Liver (tissue), 7 donors: ENCODE measurements at regions not wholly inside any gene's neighbourhood (a gene's known extent, or its start where the extent isn't known, plus 50 kb on each side); places are given as distances from the start of the nearest gene placed in this dataset.

Experiments
- DNase-seq: peaks from one replicate; pipeline ENCODE4 v3.0.0-alpha.2; 2017; ENCODE audit warnings: low spot score
- H3K27ac ChIP-seq, 2 donors: one replicate each; pipeline ENCODE4 v1.7.0; 2013; ENCODE audit warnings: inconsistent platforms in 2 of 2, low read length in 2 of 2, control low read depth in 1 of 2, low read depth in 1 of 2, mild to moderate bottlenecking in 1 of 2
- H3K27me3 ChIP-seq, 4 donors: one replicate each; pipeline versions ENCODE4 v1.6.1 to v1.7.0; 2013; ENCODE audit warnings: low read length in 3 of 4, inconsistent platforms in 1 of 4, mild to moderate bottlenecking in 1 of 4, moderate library complexity in 1 of 4; ENCODE audit not compliant: control insufficient read depth in 4 of 4, insufficient read depth in 4 of 4
- H3K36me3 ChIP-seq, 4 donors: one replicate each; pipeline versions ENCODE4 v1.6.1 to v1.7.0; 2013; ENCODE audit warnings: low read length in 3 of 4, mild to moderate bottlenecking in 3 of 4, low read depth in 1 of 4, moderate library complexity in 1 of 4; ENCODE audit not compliant: control insufficient read depth in 4 of 4, insufficient read depth in 3 of 4
- H3K4me1 ChIP-seq, 4 donors: one replicate each; pipeline versions ENCODE4 v1.6.1 to v1.7.0; 2013; ENCODE audit warnings: low read length in 3 of 4, mild to moderate bottlenecking in 3 of 4, moderate library complexity in 1 of 4; ENCODE audit not compliant: control insufficient read depth in 4 of 4, insufficient read depth in 4 of 4
- H3K4me3 ChIP-seq, 3 donors: one replicate each; pipeline versions ENCODE4 v1.6.1 to v1.7.0; 2013; ENCODE audit warnings: low read length in 3 of 3, control low read depth in 1 of 3, low read depth in 1 of 3, mild to moderate bottlenecking in 1 of 3
- H3K9ac ChIP-seq, 2 donors: one replicate each; pipeline ENCODE4 v1.7.0; 2013; ENCODE audit warnings: low read length in 2 of 2, mild to moderate bottlenecking in 2 of 2, moderate library complexity in 2 of 2, control low read depth in 1 of 2, low read depth in 1 of 2
- H3K9me3 ChIP-seq, 4 donors: one replicate each; pipeline versions ENCODE4 v1.6.1 to v1.7.0; 2013; ENCODE audit warnings: low read length in 3 of 4; ENCODE audit not compliant: control insufficient read depth in 4 of 4
- ATF3 ChIP-seq: IDR thresholded peaks from 2 replicates; pipeline ENCODE4 v1.6.1; 2016; ENCODE audit warnings: antibody characterized with exemption
- EGR1 ChIP-seq, 2 donors: IDR thresholded peaks; 2 replicates each; pipeline ENCODE4 v1.6.1; 2016 to 2018; ENCODE audit warnings: antibody characterized with exemption in 2 of 2, low read depth in 2 of 2
- FOXA2 ChIP-seq: IDR thresholded peaks from 2 replicates; pipeline ENCODE4 v1.6.1; 2016; ENCODE audit warnings: antibody characterized with exemption
- GABPA ChIP-seq, 2 donors: IDR thresholded peaks in 1 of 2; conservative IDR thresholded peaks in 1 of 2; 2 replicates each; pipeline ENCODE4 v1.6.1; 2016; ENCODE audit warnings: antibody characterized with exemption in 2 of 2, mild to moderate bottlenecking in 1 of 2, moderate library complexity in 1 of 2
- HNF4A ChIP-seq, 2 donors: conservative IDR thresholded peaks; 2 replicates each; pipeline ENCODE4 v1.6.1; 2016; ENCODE audit warnings: antibody characterized with exemption in 2 of 2, mild to moderate bottlenecking in 2 of 2
- HNF4G ChIP-seq: IDR thresholded peaks from 2 replicates; pipeline ENCODE4 v1.6.1; 2016; ENCODE audit warnings: antibody characterized with exemption
- NR2F2 ChIP-seq: IDR thresholded peaks from 2 replicates; pipeline ENCODE4 v1.6.1; 2016; ENCODE audit warnings: antibody characterized with exemption
- RAD21 ChIP-seq, 2 donors: IDR thresholded peaks; 2 replicates each; pipeline ENCODE4 v1.6.1; 2016; ENCODE audit warnings: antibody characterized with exemption in 2 of 2, mild to moderate bottlenecking in 2 of 2
- SP1 ChIP-seq: IDR thresholded peaks from 2 replicates; pipeline ENCODE4 v1.6.1; 2018; ENCODE audit warnings: antibody characterized with exemption, mild to moderate bottlenecking
- TAF1 ChIP-seq: conservative IDR thresholded peaks from 2 replicates; pipeline ENCODE4 v1.6.1; 2016; ENCODE audit warnings: antibody characterized with exemption, mild to moderate bottlenecking
- YY1 ChIP-seq: IDR thresholded peaks from 2 replicates; pipeline ENCODE4 v1.6.1; 2016; ENCODE audit warnings: antibody characterized with exemption, mild to moderate bottlenecking
- WGBS: extraction: QIAGEN DNeasy Blood & Tissue Kit; methylation state at CpG from one replicate; pipeline ENCODE4 v1.1.7; 2013; 5-methylcytosine and 5-hydroxymethylcytosine counted together
- TF ChIP-seq, protein P1 (sequence below): IDR thresholded peaks from 2 replicates; pipeline ENCODE4 v1.6.1; 2016; ENCODE audit warnings: antibody characterized with exemption, mild to moderate bottlenecking
- TF ChIP-seq, protein P2 (sequence below): IDR thresholded peaks from 2 replicates; pipeline ENCODE4 v1.6.1; 2016; ENCODE audit warnings: antibody characterized with exemption
- TF ChIP-seq, protein P3 (sequence below): IDR thresholded peaks from 2 replicates; pipeline ENCODE4 v1.6.1; 2016; ENCODE audit warnings: antibody characterized with exemption
- donor health status: healthy.
- donor health status: healthy.
- donor health status: healthy.
- donor health status: healthy.

- WGBS = 78% methylated on average over 14 of the region's 14 CpGs
- H3K9ac ChIP-seq = no peak overlapping the region
- DNase-seq = peak; percentile 63
These were observed 98.8 kb upstream of the CITED2 start for GRCh38 chr6:139473231-139473701.

GRCh38 chr6:139472351-139473015 is 98.0 kb upstream of the CITED2 start:
- no peak for DNase-seq
- Histone ChIP-seq H3K4me3 (no peak overlapping the region), H3K36me3 (no peaks in the 10 kb centered on the region), H3K27me3 (no peaks in the 10 kb centered on the region), H3K27ac (peak overlapping the region; percentile 56 to 71), H3K9me3 (no peaks in the 10 kb centered on the region), H3K4me1 (peaks cover 3 to 36% (median 19%) of the 10 kb centered on the region in 4 donors), H3K9ac (no peak overlapping the region)
- TF ChIP-seq HNF4A (conservative IDR thresholded peaks at IDR 0.05) = no peak
- no peak for TF ChIP-seq YY1
- TF ChIP-seq, protein P1, sequence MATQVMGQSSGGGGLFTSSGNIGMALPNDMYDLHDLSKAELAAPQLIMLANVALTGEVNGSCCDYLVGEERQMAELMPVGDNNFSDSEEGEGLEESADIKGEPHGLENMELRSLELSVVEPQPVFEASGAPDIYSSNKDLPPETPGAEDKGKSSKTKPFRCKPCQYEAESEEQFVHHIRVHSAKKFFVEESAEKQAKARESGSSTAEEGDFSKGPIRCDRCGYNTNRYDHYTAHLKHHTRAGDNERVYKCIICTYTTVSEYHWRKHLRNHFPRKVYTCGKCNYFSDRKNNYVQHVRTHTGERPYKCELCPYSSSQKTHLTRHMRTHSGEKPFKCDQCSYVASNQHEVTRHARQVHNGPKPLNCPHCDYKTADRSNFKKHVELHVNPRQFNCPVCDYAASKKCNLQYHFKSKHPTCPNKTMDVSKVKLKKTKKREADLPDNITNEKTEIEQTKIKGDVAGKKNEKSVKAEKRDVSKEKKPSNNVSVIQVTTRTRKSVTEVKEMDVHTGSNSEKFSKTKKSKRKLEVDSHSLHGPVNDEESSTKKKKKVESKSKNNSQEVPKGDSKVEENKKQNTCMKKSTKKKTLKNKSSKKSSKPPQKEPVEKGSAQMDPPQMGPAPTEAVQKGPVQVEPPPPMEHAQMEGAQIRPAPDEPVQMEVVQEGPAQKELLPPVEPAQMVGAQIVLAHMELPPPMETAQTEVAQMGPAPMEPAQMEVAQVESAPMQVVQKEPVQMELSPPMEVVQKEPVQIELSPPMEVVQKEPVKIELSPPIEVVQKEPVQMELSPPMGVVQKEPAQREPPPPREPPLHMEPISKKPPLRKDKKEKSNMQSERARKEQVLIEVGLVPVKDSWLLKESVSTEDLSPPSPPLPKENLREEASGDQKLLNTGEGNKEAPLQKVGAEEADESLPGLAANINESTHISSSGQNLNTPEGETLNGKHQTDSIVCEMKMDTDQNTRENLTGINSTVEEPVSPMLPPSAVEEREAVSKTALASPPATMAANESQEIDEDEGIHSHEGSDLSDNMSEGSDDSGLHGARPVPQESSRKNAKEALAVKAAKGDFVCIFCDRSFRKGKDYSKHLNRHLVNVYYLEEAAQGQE = no peak
- no peak for TF ChIP-seq ATF3
- WGBS = 82% methylated on average over 12 of the region's 12 CpGs

More at GRCh38 chr6:139473231-139473701, 98.8 kb upstream of the CITED2 start:
- TF ChIP-seq GABPA (IDR thresholded peaks at IDR 0.05 in 1 of 2, conservative IDR thresholded peaks at IDR 0.05 in 1 of 2) (no peak), TAF1 (no peak), RAD21 (IDR thresholded peaks at IDR 0.05) (no peak), EGR1 (IDR thresholded peaks at IDR 0.05; ENCODE audit: low read depth in 2 of 2) (no peak), HNF4G (no peak), FOXA2 (no peak), YY1 (no peak), NR2F2 (no peak), ATF3 (no peak), SP1 (no peak)
- TF ChIP-seq, protein P2, sequence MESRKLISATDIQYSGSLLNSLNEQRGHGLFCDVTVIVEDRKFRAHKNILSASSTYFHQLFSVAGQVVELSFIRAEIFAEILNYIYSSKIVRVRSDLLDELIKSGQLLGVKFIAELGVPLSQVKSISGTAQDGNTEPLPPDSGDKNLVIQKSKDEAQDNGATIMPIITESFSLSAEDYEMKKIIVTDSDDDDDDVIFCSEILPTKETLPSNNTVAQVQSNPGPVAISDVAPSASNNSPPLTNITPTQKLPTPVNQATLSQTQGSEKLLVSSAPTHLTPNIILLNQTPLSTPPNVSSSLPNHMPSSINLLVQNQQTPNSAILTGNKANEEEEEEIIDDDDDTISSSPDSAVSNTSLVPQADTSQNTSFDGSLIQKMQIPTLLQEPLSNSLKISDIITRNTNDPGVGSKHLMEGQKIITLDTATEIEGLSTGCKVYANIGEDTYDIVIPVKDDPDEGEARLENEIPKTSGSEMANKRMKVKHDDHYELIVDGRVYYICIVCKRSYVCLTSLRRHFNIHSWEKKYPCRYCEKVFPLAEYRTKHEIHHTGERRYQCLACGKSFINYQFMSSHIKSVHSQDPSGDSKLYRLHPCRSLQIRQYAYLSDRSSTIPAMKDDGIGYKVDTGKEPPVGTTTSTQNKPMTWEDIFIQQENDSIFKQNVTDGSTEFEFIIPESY = no peak
- TF ChIP-seq, protein P1 = no peak
- TF ChIP-seq, protein P3, sequence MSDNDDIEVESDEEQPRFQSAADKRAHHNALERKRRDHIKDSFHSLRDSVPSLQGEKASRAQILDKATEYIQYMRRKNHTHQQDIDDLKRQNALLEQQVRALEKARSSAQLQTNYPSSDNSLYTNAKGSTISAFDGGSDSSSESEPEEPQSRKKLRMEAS = no peak
- H3K9me3 ChIP-seq = no peaks in the 10 kb centered on the region
- H3K4me3 ChIP-seq = no peak overlapping the region
- H3K27ac ChIP-seq = peak overlapping the region; percentile 56 to 71
- no peaks in the 10 kb centered on the region for H3K36me3 ChIP-seq
- H3K4me1 ChIP-seq = peaks cover 3 to 36% (median 19%) of the 10 kb centered on the region in 4 donors
- no peaks in the 10 kb centered on the region for H3K27me3 ChIP-seq
